ENCODE measurements at regions not wholly inside any gene's neighbourhood (a gene's known extent, or its start where the extent isn't known, plus 50 kb on each side); places are given as distances from the start of the nearest gene placed in this dataset.
"Not testable (repeated sequence)": the region's sequence is repeated elsewhere in the genome, so short reads cannot be mapped to it uniquely, and the experiment has no call there.

- FAIRE-seq, result no peak
Measured at GRCh38 chr20:60785301-60785700, 466.8 kb upstream of the CDH4 start.

- no peak for FAIRE-seq
Measured at GRCh38 chr20:60785785-60786184, 466.3 kb upstream of the CDH4 start.

- FAIRE-seq, result no peak
Measured at GRCh38 chr20:60786686-60787217, 465.3 kb upstream of the CDH4 start.

GRCh38 chr20:60787276-60787675, 464.8 kb upstream of the CDH4 start:
- no peak for FAIRE-seq

GRCh38 chr20:60788070-60788469, 464.0 kb upstream of the CDH4 start:
- FAIRE-seq, result no peak

GRCh38 chr20:60789399-60789798, 462.7 kb upstream of the CDH4 start:
- FAIRE-seq, result no peak

GRCh38 chr20:60790339-60790738, 461.7 kb upstream of the CDH4 start:
- FAIRE-seq, result not testable (repeated sequence)

GRCh38 chr20:60791823-60792222, 460.2 kb upstream of the CDH4 start:
- FAIRE-seq, result no peak

- no peak for FAIRE-seq
Measured at GRCh38 chr20:60792941-60793340, 459.1 kb upstream of the CDH4 start.

- no peak for FAIRE-seq
Measured at GRCh38 chr20:60794674-60795073, 457.4 kb upstream of the CDH4 start.

GRCh38 chr20:60795651-60796050, 456.4 kb upstream of the CDH4 start:
- FAIRE-seq, result no peak

- FAIRE-seq, result no peak
Measured at GRCh38 chr20:60800185-60800584, 451.9 kb upstream of the CDH4 start.

- FAIRE-seq, result no peak
Measured at GRCh38 chr20:60802676-60803075, 449.4 kb upstream of the CDH4 start.

GRCh38 chr20:60803335-60804055, 448.6 kb upstream of the CDH4 start:
- no peak for FAIRE-seq

- FAIRE-seq, result no peak
Measured at GRCh38 chr20:60804240-60804917, 447.7 kb upstream of the CDH4 start.

GRCh38 chr20:60804918-60805630, 447.0 kb upstream of the CDH4 start:
- FAIRE-seq, result no peak

- FAIRE-seq, result no peak
Measured at GRCh38 chr20:60806354-60806753, 445.7 kb upstream of the CDH4 start.

- FAIRE-seq, result no peak
Measured at GRCh38 chr20:60806824-60807223, 445.2 kb upstream of the CDH4 start.

- no peak for FAIRE-seq
Measured at GRCh38 chr20:60808003-60808672, 443.9 kb upstream of the CDH4 start.

GRCh38 chr20:60808701-60809100, 443.4 kb upstream of the CDH4 start:
- no peak for FAIRE-seq

GRCh38 chr20:60810561-60810960, 441.5 kb upstream of the CDH4 start:
- no peak for FAIRE-seq

- FAIRE-seq, result no peak
Measured at GRCh38 chr20:60812561-60812960, 439.5 kb upstream of the CDH4 start.

- FAIRE-seq, result no peak
Measured at GRCh38 chr20:60813066-60813465, 439.0 kb upstream of the CDH4 start.
